ENCODE measurements at regions not wholly inside any gene's neighbourhood (a gene's known extent, or its start where the extent isn't known, plus 50 kb on each side); places are given as distances from the start of the nearest gene placed in this dataset.

- no peak overlapping the region for H3K4me3 ChIP-seq (ENCODE audit: low read length)
- no peak for TF ChIP-seq CTCF (IDR thresholded peaks at IDR 0.05; ENCODE audit: insufficient read depth, low read depth, low read length, missing control alignments)
- DNase-seq (ENCODE audit: low read depth): no peak
Measured at GRCh38 chr12:111211910-111212757, 156.8 kb downstream of the PHETA1 start.

DNA sequence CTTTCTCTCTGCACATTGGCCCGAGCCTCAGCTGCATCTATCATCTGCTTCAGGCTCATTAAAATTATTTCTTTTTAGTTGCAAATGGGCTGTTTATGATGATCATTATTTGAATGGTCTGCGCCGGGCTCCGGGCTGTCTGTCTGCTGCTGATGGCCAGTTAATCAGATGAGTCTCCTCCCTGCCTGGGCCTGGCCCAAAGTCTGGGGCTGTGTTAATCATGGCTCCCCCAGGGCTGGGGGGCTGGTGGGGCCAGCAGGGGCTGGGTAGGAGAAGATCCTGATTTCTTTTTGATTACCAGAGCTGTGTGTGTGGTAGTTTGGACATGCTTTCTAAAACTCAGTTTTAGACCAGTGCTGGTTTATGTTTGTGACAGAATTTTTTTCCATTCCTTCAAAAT lies 159.1 kb downstream of the PHETA1 start:
- DNase-seq (ENCODE audit: low read depth): no peak
- no peak overlapping the region for H3K4me3 ChIP-seq (ENCODE audit: low read length)
- TF ChIP-seq CTCF (IDR thresholded peaks at IDR 0.05; ENCODE audit: insufficient read depth, low read depth, low read length, missing control alignments): no peak

DNA sequence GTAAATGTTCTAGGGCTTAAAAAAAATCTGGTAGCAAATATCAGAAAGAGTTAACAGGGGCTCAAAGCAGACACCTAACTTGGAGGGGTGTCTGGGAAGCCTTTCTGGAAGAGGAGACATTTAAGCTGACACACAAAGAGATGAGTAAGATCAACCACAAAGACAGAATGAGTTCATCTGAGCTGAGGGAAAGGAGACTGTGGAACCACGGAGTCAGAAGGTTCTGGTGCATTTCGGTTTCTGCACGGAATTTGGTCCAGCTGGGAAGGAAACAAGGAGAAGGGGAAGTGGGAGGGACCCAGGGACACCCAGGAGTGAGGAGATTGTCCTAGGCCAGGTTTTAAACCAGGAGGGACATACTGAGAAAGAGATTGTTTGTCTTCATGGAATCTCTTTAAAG lies 161.1 kb downstream of the PHETA1 start:
- no peak for DNase-seq (ENCODE audit: low read depth)
- TF ChIP-seq CTCF (IDR thresholded peaks at IDR 0.05; ENCODE audit: insufficient read depth, low read depth, low read length, missing control alignments): no peak
- no peak overlapping the region for H3K4me3 ChIP-seq (ENCODE audit: low read length)

GRCh38 chr12:111204788-111205241 lies 164.1 kb downstream of the PHETA1 start:
- no peak overlapping the region for H3K4me3 ChIP-seq (ENCODE audit: low read length)
- TF ChIP-seq CTCF (IDR thresholded peaks at IDR 0.05; ENCODE audit: insufficient read depth, low read depth, low read length, missing control alignments): no peak
- no peak for DNase-seq (ENCODE audit: low read depth)

- no peak for TF ChIP-seq CTCF (IDR thresholded peaks at IDR 0.05; ENCODE audit: insufficient read depth, low read depth, low read length, missing control alignments)
- no peak overlapping the region for H3K4me3 ChIP-seq (ENCODE audit: low read length)
- DNase-seq (ENCODE audit: low read depth): no peak
Measured at GRCh38 chr12:111203969-111204368, 164.9 kb downstream of the PHETA1 start.

DNA sequence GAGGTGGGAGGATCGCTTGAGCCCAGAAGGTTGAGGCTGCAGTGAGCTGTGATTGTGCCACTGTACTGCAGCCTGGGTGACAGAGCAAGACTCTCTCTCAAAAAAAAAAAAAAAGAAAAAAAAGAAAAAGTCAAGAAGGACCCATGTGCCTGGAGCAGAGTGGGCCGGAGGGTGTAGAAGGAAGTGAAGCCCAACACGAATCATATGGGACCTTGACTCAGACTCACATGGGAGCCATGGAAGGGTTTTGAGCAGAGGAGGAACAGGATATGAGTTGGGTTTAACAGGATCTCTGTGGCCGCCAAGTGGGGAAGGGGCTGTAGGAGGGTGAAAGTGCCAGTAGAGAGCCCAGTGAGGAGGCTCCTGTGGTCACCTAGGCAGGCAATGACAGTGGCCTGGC lies 165.4 kb downstream of the PHETA1 start:
- TF ChIP-seq CTCF (IDR thresholded peaks at IDR 0.05; ENCODE audit: insufficient read depth, low read depth, low read length, missing control alignments): no peak
- DNase-seq (ENCODE audit: low read depth): no peak
- no peak overlapping the region for H3K4me3 ChIP-seq (ENCODE audit: low read length)
